Activated naive CD8-positive, alpha-beta T cell (primary cell): ENCODE measurements at regions not wholly inside any gene's neighbourhood (a gene's known extent, or its start where the extent isn't known, plus 50 kb on each side); places are given as distances from the start of the nearest gene placed in this dataset.

Experiments used
- H3K27ac Mint-ChIP-seq: one replicate; pipeline ENCODE4 v1.8.0; 2021; ENCODE audit warnings: mixed read lengths
- H3K27me3 Mint-ChIP-seq: one replicate; pipeline ENCODE4 v1.8.0; 2021; ENCODE audit warnings: mixed read lengths
- H3K36me3 Mint-ChIP-seq: one replicate; pipeline ENCODE4 v1.8.0; 2021; ENCODE audit warnings: mixed read lengths
- H3K4me1 Mint-ChIP-seq: one replicate; pipeline ENCODE4 v1.8.0; 2021; ENCODE audit warnings: low read depth, mixed read lengths
- H3K4me3 Mint-ChIP-seq: one replicate; pipeline ENCODE4 v1.8.0; 2021; ENCODE audit warnings: mild to moderate bottlenecking, mixed read lengths
- H3K9me3 Mint-ChIP-seq: one replicate; pipeline ENCODE4 v1.8.0; 2021; ENCODE audit warnings: low read depth, mixed read lengths

DNA sequence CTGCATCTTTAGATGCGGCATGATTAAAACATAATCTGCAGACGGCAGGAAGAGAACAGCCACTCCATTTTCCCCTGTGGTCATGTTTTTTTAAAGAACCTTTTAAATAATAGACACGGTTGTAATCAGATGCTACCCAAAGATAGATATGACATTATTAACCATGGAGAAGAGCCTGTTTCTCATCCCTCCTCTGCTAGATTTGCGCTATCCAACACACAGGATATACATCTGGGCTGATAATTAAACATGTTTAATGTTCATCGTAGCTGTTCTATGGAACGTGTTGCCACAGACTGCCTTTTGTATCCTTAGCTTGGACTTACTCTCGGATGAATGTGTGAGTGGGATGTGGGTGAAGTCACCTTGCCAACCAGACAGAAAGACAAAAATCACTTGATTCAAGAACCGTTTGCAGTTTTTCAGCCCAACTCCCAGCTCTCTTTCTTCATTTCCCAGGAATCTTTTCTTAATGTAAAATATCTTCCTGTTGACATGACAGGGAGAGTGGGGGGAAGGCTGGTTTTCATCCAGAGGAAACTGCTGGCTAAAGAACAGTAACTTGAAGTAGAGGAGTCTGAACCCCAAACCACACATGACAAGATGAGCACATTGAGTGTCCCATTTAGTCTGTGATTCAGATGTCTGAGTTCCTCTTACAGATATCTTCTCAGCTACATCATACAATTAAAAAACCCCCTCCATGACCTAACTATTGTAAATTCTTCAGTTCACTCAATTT is 118.6 kb upstream of the PRICKLE2 start:
- Mint-ChIP-seq H3K9me3 (no peaks in the 10 kb centered on the region), H3K27ac (no peak overlapping the region), H3K4me1 (no peaks in the 10 kb centered on the region), H3K4me3 (no peak overlapping the region), H3K36me3 (no peaks in the 10 kb centered on the region), H3K27me3 (peaks cover 2% of the 10 kb centered on the region)

DNA sequence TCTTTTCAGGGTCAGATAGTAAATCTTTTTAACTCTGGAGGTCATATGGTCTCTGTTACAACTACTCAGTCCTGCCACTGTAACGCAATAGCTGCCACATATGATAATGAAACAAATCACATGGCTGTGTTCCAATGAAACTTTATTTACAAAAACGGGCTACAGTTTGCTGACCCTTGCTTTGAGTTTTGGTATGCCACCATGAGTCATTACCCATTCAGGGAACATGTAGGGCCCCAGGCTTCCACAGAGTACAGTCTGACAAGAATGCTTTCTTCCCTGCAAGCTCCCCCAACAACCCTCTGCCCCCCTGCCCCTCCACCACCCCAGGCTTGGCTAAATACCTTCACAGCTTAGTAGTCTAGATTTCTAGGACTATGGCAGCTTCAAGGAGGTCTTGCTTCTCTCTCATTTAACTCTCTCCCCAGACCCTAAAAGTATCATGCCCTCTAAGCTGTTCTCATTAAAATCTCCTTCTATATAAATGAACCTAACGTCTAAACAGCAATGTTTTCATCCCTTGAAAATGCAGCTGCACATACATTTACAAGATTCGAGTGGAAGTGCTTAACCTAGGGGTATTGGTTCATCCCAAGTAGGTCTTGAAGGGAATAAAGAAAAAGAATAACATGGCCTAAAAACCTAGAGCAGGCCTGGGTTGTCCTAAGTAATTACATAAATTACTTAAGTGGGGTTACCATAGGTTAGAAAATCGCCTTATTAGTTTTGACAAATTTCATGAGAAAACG is 117.8 kb upstream of the PRICKLE2 start:
- H3K27ac Mint-ChIP-seq, result no peak overlapping the region
- no peak overlapping the region for H3K4me3 Mint-ChIP-seq
- no peaks in the 10 kb centered on the region for H3K36me3 Mint-ChIP-seq
- H3K27me3 Mint-ChIP-seq, result peaks cover 2% of the 10 kb centered on the region
- no peaks in the 10 kb centered on the region for H3K4me1 Mint-ChIP-seq
- H3K9me3 Mint-ChIP-seq, result no peaks in the 10 kb centered on the region

- no peaks in the 10 kb centered on the region for H3K36me3 Mint-ChIP-seq
- no peaks in the 10 kb centered on the region for H3K9me3 Mint-ChIP-seq
- H3K4me1 Mint-ChIP-seq, result no peaks in the 10 kb centered on the region
- H3K4me3 Mint-ChIP-seq, result no peak overlapping the region
- H3K27me3 Mint-ChIP-seq, result no peaks in the 10 kb centered on the region
- no peak overlapping the region for H3K27ac Mint-ChIP-seq
Observed at GRCh38 chr3:64341296-64341695, 116.0 kb upstream of the PRICKLE2 start.

- Mint-ChIP-seq H3K36me3 (no peaks in the 10 kb centered on the region), H3K4me1 (no peaks in the 10 kb centered on the region), H3K27ac (no peak overlapping the region), H3K9me3 (no peaks in the 10 kb centered on the region), H3K4me3 (no peak overlapping the region), H3K27me3 (no peaks in the 10 kb centered on the region)
Observed at GRCh38 chr3:64340641-64341101, 115.4 kb upstream of the PRICKLE2 start.

GRCh38 chr3:64336488-64336887 is 111.2 kb upstream of the PRICKLE2 start:
- H3K27me3 Mint-ChIP-seq, result no peaks in the 10 kb centered on the region
- H3K9me3 Mint-ChIP-seq, result no peaks in the 10 kb centered on the region
- no peaks in the 10 kb centered on the region for H3K36me3 Mint-ChIP-seq
- no peaks in the 10 kb centered on the region for H3K4me1 Mint-ChIP-seq
- H3K27ac Mint-ChIP-seq, result no peak overlapping the region
- no peak overlapping the region for H3K4me3 Mint-ChIP-seq

DNA sequence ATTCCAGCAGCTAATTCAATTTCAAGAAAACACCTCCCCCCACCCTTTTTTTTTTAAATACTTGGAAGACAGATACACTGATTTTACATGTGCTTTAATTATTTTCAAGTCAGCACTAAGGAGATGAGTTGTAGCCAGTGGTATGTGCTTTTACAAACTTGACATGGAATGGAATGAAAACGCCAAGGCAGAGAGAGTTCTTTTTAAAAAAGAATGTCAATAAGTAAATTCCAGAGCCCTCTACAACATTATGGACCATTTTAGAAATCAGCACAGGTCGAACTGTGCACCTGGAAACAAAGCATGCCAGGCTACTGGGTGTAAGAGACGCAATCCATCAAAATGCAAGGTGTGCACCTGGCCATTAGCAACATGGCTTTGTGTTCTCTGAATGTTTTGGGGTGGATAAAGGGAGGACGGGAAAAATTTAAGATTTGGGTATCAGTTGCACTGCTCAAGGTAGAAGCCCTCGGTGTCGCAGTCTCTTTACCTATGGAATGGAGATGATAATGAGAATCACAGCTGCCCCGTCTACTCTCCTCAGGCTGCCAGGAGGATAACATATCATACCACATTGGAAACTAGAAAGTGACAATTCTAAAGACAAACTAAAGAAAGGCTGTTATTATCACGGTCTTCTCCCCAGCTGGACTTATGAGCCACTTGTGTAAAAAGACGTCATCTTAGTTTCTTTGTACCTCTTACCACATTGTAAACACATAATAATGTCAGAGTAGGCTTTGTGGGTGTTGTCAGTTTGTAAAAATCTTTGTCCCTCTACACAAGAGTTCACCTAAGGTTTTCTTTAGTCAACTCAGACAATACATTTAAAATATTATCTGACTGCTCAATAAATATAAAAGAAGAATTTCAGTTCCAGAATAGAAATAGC is 107.4 kb upstream of the PRICKLE2 start:
- Mint-ChIP-seq H3K27ac (no peak overlapping the region), H3K27me3 (no peaks in the 10 kb centered on the region), H3K36me3 (no peaks in the 10 kb centered on the region), H3K9me3 (no peaks in the 10 kb centered on the region), H3K4me3 (no peak overlapping the region), H3K4me1 (no peaks in the 10 kb centered on the region)

- H3K4me3 Mint-ChIP-seq, result no peak overlapping the region
- H3K9me3 Mint-ChIP-seq, result no peaks in the 10 kb centered on the region
- H3K4me1 Mint-ChIP-seq, result no peaks in the 10 kb centered on the region
- no peaks in the 10 kb centered on the region for H3K36me3 Mint-ChIP-seq
- H3K27ac Mint-ChIP-seq, result no peak overlapping the region
- H3K27me3 Mint-ChIP-seq, result no peaks in the 10 kb centered on the region
Observed at GRCh38 chr3:64331605-64332004, 106.3 kb upstream of the PRICKLE2 start.

DNA sequence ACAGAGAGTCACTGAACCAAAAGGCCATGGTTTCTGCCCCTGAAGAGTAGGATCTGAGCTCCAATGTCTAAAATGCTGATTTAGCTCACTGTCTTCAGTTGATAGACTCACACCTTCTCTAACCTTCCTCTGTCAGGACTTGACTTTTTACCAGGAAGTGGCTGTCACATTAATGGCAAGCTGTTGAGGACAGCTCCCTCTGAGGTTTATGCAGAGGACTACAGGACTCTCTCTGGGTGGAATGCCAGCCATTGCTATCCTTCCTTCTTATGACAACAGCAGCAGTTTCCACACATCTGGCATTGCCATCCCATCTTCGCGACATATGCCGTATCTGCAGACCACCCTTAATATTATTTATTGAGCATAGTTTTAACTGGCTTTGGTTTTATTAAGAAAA is 103.8 kb upstream of the PRICKLE2 start:
- no peaks in the 10 kb centered on the region for H3K36me3 Mint-ChIP-seq
- no peak overlapping the region for H3K27ac Mint-ChIP-seq
- H3K27me3 Mint-ChIP-seq, result peaks cover 3% of the 10 kb centered on the region
- no peaks in the 10 kb centered on the region for H3K9me3 Mint-ChIP-seq
- H3K4me1 Mint-ChIP-seq, result no peaks in the 10 kb centered on the region
- H3K4me3 Mint-ChIP-seq, result no peak overlapping the region

DNA sequence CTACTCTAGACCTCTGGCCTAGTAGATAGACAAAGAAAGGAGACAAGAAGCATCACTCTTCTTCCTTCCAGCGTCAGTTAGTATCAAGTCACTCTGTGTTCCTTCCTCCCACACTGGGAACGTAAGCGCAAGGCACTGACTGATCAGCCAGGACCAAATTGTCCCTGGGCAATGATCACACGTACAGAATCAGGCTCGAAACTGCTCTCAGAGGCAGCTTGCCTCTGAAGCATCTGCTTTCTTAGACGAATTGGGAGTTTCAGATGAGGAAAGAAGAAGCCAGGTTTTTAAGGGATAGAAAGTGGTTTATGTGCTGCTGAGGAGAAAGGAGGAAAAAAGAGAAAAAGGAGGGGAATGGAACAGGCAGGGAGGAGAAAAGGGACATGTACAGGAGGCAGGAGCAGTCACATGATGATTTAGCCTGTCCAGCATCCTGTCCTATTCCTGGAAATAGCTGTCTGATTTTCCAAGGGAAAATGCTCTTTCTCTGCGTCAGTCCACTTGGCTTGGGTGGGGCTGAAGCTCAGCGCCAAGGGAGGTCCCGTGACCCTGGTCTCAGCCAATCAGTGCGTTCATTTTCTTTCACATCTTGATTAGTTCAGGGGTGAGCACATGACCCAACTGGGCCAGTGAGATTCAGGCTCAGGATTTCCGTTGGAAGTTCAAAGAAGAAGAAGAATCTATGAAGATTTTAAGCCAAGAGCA is 102.0 kb upstream of the PRICKLE2 start:
- Mint-ChIP-seq H3K9me3 (no peaks in the 10 kb centered on the region), H3K4me1 (no peaks in the 10 kb centered on the region), H3K36me3 (no peaks in the 10 kb centered on the region), H3K4me3 (no peak overlapping the region), H3K27ac (no peak overlapping the region), H3K27me3 (peaks cover 5% of the 10 kb centered on the region)

- H3K27me3 Mint-ChIP-seq, result peaks cover 5% of the 10 kb centered on the region
- no peak overlapping the region for H3K27ac Mint-ChIP-seq
- no peaks in the 10 kb centered on the region for H3K4me1 Mint-ChIP-seq
- no peaks in the 10 kb centered on the region for H3K36me3 Mint-ChIP-seq
- H3K9me3 Mint-ChIP-seq, result no peaks in the 10 kb centered on the region
- no peak overlapping the region for H3K4me3 Mint-ChIP-seq
Observed at GRCh38 chr3:64321747-64322146, 96.5 kb upstream of the PRICKLE2 start.

DNA sequence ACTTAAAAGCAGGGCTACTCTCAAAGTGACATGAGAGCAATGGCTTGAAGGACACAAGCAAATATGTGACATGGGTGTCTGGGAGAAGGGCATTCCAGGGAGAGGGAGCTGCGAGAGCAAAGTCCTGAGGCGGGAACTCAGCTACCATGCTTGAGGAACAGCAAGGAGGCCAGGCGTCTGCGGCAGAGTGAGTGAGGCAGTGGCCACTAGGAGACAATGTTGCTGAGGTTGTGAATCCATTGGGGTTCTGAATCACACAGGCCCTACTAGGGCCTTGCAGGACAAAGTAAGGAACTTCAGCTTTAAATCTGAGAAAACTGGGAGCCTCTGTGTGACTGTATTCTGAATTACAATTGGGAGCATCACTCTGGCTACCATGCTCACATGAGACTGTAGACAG is 94.1 kb upstream of the PRICKLE2 start:
- peaks cover 4% of the 10 kb centered on the region for H3K27me3 Mint-ChIP-seq
- H3K4me1 Mint-ChIP-seq, result no peaks in the 10 kb centered on the region
- H3K27ac Mint-ChIP-seq, result no peak overlapping the region

DNA sequence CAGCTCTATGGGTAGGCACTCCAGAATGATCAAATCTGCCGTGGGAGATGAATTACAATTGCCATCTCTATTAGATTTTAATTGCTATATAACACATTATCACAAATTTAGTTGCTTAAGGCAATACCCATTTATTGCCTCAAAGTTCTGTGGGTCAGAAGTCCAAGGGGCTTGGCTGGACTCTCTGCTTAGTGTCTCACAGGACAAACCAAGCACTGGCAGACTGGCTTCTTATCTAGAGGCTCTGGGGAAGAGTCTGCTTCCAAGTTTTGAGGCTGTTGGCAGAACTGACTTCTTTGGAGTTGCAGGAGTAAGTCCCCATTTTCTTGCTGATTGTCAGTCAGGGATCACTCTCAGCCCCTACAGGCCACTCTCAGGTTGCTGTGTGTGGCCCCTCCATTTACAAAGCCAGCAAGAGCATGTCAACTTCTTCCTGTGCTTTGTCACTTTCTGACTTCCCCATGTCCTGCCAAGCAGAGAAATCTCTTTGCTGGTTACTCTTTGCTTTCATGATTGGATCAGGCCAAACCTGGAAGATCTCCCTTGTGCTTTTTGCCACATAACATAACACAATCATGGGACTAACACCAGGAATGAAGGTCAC is 93.5 kb upstream of the PRICKLE2 start:
- no peak overlapping the region for H3K27ac Mint-ChIP-seq
- H3K4me1 Mint-ChIP-seq, result no peaks in the 10 kb centered on the region
- H3K9me3 Mint-ChIP-seq, result no peaks in the 10 kb centered on the region
- H3K36me3 Mint-ChIP-seq, result no peaks in the 10 kb centered on the region
- H3K4me3 Mint-ChIP-seq, result no peak overlapping the region
- H3K27me3 Mint-ChIP-seq, result peaks cover 2% of the 10 kb centered on the region

More for the DNA sequence above, 94.1 kb upstream of the PRICKLE2 start:
- Mint-ChIP-seq H3K36me3 (no peaks in the 10 kb centered on the region), H3K9me3 (no peaks in the 10 kb centered on the region), H3K4me3 (no peak overlapping the region)

DNA sequence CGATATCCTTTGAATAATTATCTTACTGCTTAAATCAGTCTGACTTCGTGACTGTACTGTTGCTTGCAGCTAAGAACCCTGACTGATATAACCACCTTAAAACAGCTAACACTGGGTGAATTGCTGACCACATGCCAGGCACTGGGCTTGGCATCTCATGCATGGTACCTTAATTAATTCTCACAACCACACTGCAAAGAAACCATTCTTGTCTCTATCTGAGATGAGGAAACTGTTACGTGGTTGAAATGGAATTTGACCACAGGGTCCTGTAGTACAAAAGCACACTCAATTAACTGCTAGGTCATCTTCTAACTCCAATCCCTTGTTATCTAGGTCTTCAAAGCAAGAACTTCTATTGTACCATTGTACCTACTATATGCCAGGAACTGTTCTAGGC is 92.7 kb upstream of the PRICKLE2 start:
- Mint-ChIP-seq H3K27me3 (no peaks in the 10 kb centered on the region), H3K4me1 (no peaks in the 10 kb centered on the region)

DNA sequence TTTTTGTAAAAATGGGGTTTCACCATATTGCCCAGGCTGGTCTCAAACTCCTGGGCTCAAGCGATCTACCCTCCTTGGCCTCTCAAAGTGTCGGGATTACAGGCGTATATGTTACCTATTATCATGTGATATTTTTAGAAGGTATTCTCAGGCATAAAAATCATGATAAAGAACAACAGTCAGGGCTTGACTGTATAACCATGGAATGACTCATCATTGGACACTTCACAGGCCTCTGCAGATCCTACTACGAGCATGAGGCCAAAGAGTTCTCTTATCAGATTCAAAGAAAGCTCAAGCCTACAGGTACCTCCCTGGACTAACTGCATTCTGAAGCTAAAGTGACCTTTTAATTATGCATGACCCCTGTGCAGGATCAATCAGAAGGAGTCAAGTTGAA is 91.7 kb upstream of the PRICKLE2 start:
- H3K4me3 Mint-ChIP-seq, result no peak overlapping the region
- no peaks in the 10 kb centered on the region for H3K27me3 Mint-ChIP-seq
- H3K9me3 Mint-ChIP-seq, result no peaks in the 10 kb centered on the region
- no peak overlapping the region for H3K27ac Mint-ChIP-seq
- H3K36me3 Mint-ChIP-seq, result no peaks in the 10 kb centered on the region
- no peaks in the 10 kb centered on the region for H3K4me1 Mint-ChIP-seq

More for the DNA sequence above, 92.7 kb upstream of the PRICKLE2 start:
- Mint-ChIP-seq H3K4me3 (no peak overlapping the region), H3K36me3 (no peaks in the 10 kb centered on the region), H3K9me3 (no peaks in the 10 kb centered on the region), H3K27ac (no peak overlapping the region)
